ENCODE measurements at regions not wholly inside any gene's neighbourhood (a gene's known extent, or its start where the extent isn't known, plus 50 kb on each side); places are given as distances from the start of the nearest gene placed in this dataset.
"Not testable (repeated sequence)": the region's sequence is repeated elsewhere in the genome, so short reads cannot be mapped to it uniquely, and the experiment has no call there.

- no peak for DNase-seq
Observed at GRCh38 chr6:94196891-94197290, 777.5 kb upstream of the EPHA7 start.

DNA sequence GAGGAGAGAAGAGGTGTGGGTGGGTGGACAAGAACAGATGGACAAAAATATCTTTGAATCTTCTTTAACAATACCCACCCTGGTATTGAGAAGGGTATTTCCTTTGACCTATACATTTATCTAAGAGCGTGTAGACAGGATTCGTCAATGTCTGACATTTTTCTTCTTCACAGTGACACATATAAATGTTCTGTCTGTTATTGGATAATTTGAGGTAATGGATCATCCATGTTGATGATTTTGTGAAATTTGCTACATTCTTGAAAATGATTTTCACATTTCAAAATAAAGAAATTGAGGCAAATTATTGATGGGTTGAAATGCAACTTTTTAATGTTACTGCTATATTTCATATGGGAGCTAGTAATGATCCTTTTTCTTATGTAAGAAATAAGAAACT lies 770.7 kb upstream of the EPHA7 start:
- no peak for DNase-seq

- DNase-seq = no peak
Observed at GRCh38 chr6:94184666-94185464, 765.5 kb upstream of the EPHA7 start.

- no peak for DNase-seq
Observed at GRCh38 chr6:94177429-94177828, 758.1 kb upstream of the EPHA7 start.

GRCh38 chr6:94175465-94175864 lies 756.1 kb upstream of the EPHA7 start:
- DNase-seq = no peak

DNA sequence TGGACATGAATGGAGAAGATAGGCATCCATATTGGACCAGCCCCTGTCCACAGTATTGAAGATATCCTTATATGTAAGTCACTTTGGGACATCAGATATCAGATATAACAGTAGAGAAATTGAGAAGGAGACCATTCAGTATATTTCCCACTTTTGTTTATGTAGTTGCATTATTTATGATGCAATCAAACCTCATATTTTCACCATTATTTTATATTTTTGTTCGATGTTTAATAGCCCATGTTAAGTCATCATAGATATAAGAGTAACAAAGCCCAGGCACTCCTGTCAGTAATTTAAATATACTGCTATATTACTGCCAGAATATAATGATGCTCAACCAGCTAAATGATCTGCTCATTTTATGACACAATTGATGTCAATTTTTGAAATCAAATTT lies 744.5 kb upstream of the EPHA7 start:
- DNase-seq = no peak

DNA sequence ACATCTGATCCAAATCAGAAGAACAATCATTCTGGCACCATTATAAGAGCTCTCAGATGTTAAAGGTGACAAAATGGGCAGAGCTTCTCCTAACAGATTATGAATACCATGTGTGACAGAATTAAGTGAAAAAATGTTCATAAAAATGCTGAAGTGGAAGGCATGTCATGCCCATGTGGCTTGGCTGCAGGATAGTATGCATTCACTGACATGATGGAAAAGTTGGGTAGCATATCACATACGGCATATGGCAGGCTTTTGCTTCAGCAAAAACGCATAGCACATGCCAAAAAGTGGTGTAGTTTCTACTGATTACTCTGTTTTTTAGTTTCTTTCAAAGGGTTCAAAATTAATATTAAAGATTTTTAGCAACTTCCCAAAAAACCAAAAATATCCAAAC lies 731.5 kb upstream of the EPHA7 start:
- DNase-seq = no peak

DNA sequence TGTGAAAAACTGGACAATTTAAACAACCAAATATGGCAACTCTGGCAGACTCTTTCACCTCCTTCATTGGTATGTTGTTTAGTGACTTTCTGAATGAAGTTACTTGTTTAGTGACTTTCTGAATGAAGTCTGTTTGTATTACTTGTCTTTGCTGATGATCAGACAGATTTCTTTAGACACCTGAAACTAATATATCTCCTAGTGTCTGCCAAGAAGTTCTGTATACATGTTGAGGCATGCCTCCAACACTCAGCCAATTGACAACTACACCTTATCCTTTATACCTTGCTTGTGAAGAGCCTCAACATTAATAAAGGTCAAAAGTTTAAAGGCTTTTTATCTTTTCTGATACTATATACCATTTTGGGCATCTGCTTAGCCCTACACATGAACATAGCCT lies 725.4 kb upstream of the EPHA7 start:
- no peak for DNase-seq

GRCh38 chr6:94137178-94137577 lies 717.8 kb upstream of the EPHA7 start:
- DNase-seq = not testable (repeated sequence)

DNA sequence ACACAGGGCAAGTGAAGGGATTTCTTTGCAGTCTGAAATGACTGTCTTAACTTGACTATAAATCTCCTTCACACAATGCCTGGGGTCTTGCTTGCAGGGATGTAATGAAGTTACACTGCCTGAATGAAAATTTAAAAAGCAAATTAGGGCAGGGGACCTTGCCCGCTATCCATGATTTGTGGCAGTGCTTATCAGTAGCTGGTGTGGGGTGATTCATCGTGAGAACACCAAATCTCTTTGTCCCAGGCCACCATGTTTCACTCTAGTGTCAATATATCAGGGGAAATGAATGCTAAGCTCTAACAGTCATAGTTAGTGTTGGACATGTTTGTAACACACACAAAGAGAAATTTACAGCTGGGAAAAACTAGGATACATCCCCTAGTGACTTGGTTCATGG lies 713.7 kb upstream of the EPHA7 start:
- no peak for DNase-seq

DNA sequence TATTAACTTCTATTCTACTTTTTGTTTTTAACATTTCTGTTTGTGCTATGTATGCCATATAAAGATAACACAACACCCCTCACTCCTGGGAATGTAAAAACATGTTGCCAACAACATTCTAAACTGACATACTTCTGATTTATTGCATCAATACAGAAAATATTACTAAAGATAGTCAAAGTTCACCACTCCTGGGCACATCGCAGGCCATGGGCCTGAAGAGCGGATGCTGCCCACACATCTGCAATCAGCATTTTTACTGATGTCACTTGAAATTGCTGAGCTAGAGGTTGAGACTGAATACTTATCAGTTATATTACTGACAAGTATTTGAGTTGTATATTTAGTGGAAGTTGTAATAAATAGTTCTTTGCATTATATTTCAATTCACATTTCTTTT lies 711.9 kb upstream of the EPHA7 start:
- DNase-seq = no peak

- no peak for DNase-seq
Observed at GRCh38 chr6:94130478-94130877, 711.1 kb upstream of the EPHA7 start.

GRCh38 chr6:94129926-94130325 lies 710.6 kb upstream of the EPHA7 start:
- no peak for DNase-seq

- DNase-seq = no peak
Observed at GRCh38 chr6:94127716-94128115, 708.4 kb upstream of the EPHA7 start.

GRCh38 chr6:94124333-94124732 lies 705.0 kb upstream of the EPHA7 start:
- no peak for DNase-seq

DNA sequence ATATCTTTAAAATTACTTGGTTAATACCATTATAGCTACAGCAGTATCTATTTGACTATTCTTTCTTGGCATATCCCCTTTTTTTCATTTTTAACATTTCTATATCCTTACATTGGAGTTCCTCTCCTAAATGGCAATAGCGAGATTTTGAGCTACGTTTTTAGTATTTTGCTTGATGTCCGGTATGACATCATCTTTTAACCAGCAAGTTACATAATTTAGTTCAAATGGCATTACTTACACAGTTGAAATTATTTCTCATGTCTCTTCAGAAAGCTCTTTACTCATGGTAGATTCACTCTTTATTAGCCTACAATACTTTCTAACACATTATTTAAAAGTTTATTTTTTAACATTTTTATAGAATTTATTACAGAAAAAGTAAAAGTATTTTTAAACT lies 701.7 kb upstream of the EPHA7 start:
- no peak for DNase-seq

GRCh38 chr6:94099072-94099471 lies 679.7 kb upstream of the EPHA7 start:
- DNase-seq = no peak

GRCh38 chr6:94095961-94096360 lies 676.6 kb upstream of the EPHA7 start:
- no peak for DNase-seq

- DNase-seq = no peak
Observed at GRCh38 chr6:94089941-94090340, 670.6 kb upstream of the EPHA7 start.

- no peak for DNase-seq
Observed at GRCh38 chr6:94088870-94089269, 669.5 kb upstream of the EPHA7 start.

- no peak for DNase-seq
Observed at GRCh38 chr6:94074764-94075163, 655.4 kb upstream of the EPHA7 start.

DNA sequence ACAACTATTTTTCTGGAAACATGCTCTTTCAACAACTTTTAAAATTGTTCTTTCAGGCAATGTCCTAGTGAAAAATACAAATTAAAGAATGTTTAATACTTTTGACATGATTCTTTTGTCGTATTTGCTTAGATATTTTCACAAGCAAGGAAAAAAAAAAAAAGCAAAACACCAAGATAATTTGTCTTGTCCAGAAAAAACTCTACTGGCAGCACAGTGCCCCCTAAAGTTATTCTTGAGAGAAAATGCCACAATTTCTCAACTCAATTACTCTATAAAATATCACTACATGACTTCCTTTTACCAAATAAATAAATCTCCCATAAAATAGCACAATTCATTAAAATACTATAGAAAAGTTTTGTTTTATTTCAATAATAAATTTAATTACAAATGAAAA lies 652.5 kb upstream of the EPHA7 start:
- no peak for DNase-seq

DNA sequence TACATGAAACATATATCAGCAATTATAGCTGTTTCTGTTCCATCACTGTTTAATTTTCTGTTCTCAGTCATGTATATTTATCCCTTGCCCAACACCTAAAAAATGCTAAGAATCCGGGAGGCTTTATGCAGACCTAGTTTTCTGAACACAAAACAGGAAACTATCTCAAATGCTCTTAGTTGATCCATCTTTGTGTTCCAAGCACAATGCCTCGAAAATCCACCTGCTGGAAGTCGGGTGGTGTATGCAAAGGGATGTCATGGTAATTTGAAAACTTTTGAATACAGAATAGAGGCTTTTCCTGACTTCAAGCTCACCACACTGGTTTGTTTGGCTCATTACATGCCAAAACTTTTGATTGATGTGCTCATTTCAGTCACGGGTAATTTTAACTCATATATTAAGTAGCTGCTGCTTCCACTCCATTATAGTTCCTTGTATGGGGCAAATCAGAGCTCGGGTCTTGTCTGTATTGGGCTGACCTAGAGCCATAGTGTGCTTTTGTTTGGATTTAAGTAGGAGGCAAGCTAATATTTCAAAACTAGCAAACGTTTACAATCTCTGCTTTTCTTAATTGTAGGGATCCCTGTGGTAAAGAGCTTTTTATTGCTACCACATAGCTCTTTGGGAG lies 646.5 kb upstream of the EPHA7 start:
- DNase-seq = no peak

DNA sequence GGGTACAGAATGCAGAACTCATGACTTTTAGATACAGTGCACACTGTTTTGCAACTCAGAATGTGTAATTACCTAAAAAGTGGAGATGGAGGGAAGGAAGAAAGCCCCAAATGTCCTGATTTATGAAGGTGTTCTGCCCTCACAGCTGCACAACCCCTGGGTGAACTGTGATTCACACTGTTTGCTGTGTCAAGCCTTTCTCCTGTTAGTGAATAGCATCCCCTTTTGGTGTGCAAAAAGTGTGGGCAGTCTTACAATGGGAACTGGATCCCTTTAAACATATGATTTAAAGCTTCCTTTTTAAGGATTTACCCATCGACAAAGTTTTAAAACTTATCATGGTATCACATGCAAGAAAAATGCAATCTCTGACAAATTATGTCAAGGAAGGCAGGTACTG lies 633.4 kb upstream of the EPHA7 start:
- DNase-seq = peak; percentile 3

DNA sequence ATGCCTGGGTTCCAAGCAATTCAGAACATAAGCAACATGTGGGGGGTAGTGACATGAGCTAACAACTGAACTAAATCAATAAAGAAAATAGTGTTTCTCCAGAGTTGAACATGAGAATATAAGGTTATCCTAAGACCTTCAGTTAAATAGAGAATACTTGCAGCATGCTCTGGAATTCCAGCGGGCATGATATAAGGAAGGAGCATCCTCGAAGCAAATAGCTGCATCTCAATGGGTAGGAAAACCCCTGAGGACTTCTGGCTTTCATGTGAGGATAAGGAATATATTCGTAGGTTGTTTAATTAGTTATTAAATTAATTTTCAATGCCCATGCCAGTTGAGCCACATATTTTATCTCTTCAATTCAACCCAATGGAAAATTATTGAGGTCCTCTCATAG lies 631.2 kb upstream of the EPHA7 start:
- DNase-seq = no peak

All from RPMI8226 (cell line).